ENCODE measurements at regions not wholly inside any gene's neighbourhood (a gene's known extent, or its start where the extent isn't known, plus 50 kb on each side); places are given as distances from the start of the nearest gene placed in this dataset.

DNA sequence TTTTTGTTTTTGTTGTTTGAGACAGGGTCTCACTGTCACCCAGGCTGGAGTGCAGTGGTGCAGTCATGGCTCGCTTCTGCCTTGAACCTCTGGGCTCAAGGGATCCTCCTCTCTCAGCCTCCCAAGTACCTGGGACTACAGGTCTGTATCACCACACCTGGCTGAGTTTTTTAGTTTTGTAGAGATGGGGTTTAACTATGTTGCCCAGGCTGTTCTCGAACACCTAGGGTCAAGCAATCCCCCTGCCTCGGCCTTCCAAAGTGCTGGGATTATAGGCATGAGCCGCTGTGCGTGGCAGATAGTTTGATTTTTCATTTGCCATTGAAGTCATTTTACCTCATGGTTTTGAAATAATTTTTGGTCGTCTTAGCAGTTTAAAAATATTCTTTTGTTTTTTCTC lies 94.3 kb upstream of the EIF5 start:
- TF ChIP-seq, protein P1, sequence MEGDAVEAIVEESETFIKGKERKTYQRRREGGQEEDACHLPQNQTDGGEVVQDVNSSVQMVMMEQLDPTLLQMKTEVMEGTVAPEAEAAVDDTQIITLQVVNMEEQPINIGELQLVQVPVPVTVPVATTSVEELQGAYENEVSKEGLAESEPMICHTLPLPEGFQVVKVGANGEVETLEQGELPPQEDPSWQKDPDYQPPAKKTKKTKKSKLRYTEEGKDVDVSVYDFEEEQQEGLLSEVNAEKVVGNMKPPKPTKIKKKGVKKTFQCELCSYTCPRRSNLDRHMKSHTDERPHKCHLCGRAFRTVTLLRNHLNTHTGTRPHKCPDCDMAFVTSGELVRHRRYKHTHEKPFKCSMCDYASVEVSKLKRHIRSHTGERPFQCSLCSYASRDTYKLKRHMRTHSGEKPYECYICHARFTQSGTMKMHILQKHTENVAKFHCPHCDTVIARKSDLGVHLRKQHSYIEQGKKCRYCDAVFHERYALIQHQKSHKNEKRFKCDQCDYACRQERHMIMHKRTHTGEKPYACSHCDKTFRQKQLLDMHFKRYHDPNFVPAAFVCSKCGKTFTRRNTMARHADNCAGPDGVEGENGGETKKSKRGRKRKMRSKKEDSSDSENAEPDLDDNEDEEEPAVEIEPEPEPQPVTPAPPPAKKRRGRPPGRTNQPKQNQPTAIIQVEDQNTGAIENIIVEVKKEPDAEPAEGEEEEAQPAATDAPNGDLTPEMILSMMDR (conservative IDR thresholded peaks at IDR 0.05) = no peak
- TF ChIP-seq ZFX (IDR thresholded peaks at IDR 0.05) = no peak
